ENCODE measurements at regions not wholly inside any gene's neighbourhood (a gene's known extent, or its start where the extent isn't known, plus 50 kb on each side); places are given as distances from the start of the nearest gene placed in this dataset.

- dilution Hi-C loops (cut with HindIII; ENCODE audit: low sequenced_read_pairs, unreplicated experiment): no loop called here
- no peaks in the 10 kb centered on the region for H4K20me1 ChIP-seq (ENCODE audit: insufficient read depth, low read length)
- no peak overlapping the region for H2BK15ac ChIP-seq (ENCODE audit: low read depth, low read length)
- no peak overlapping the region for H3K27ac ChIP-seq (ENCODE audit: insufficient read depth, low read length)
- H3K4ac ChIP-seq (ENCODE audit: low read depth, low read length): no peak overlapping the region
- no peak overlapping the region for H3K23ac ChIP-seq (ENCODE audit: low read depth, low read length)
- H2BK20ac ChIP-seq (ENCODE audit: low read depth, low read length): no peak overlapping the region
- no peak for TF ChIP-seq SMC3 (IDR thresholded peaks at IDR 0.05; ENCODE audit: low read depth, low read length)
- TF ChIP-seq CEBPB (IDR thresholded peaks at IDR 0.05; ENCODE audit: low read depth, low read length): no peak
- H4K5ac ChIP-seq (ENCODE audit: low read depth, low read length): no peak overlapping the region
- H3K9me3 ChIP-seq (ENCODE audit: control insufficient read depth, insufficient read depth, low read length): no peaks in the 10 kb centered on the region
- H2AFZ ChIP-seq (replicated peaks; ENCODE audit: low read length, poor library complexity): no peak overlapping the region
- no TSS peak for BruUV-seq (replicated peaks)
- H4K91ac ChIP-seq (ENCODE audit: insufficient read depth, low read depth, low read length): no peak overlapping the region
- no peak overlapping the region for H2BK5ac ChIP-seq (ENCODE audit: low read depth, low read length, poor library complexity, severe bottlenecking)
- H3K9me1 ChIP-seq (ENCODE audit: insufficient read depth, low read length): no peaks in the 10 kb centered on the region
- CTCF ChIA-PET: interaction anchor here (0.7 kb wide), 1 partner anchor 338 kb away, joined by 3 read pairs; no protein-coding TSS in a partner anchor
- no peaks in the 10 kb centered on the region for H3K79me1 ChIP-seq (ENCODE audit: low read depth in 1 of 2, low read length in 2 of 2)
- no peak overlapping the region for H2AK9ac ChIP-seq (replicated peaks; ENCODE audit: low read depth, low read length, poor library complexity)
- no peak overlapping the region for H3K4me3 ChIP-seq (ENCODE audit: insufficient read depth, low read depth, low read length)
- H3K14ac ChIP-seq (replicated peaks; ENCODE audit: low read depth, low read length): no peak overlapping the region
- H3K27me3 ChIP-seq (ENCODE audit: control insufficient read depth, insufficient read depth, low read length): no peaks in the 10 kb centered on the region
- no peak overlapping the region for H3K56ac ChIP-seq (ENCODE audit: extremely low read depth, insufficient read depth, low read length)
- intact Hi-C loops (cut with micrococcal nuclease): no loop called here
- H3K36me3 ChIP-seq (ENCODE audit: control insufficient read depth, insufficient read depth, low read length): no peaks in the 10 kb centered on the region
- no peak overlapping the region for H4K8ac ChIP-seq (ENCODE audit: low read depth in 2 of 2, low read length in 2 of 2)
- ATAC-seq (ENCODE audit: low read depth) (no peak), DNase-seq (peak; percentile 21)
- in situ Hi-C loops (cut with MboI; ENCODE audit: low sequenced_read_pairs): no loop called here
- no peaks in the 10 kb centered on the region for H3K4me1 ChIP-seq (ENCODE audit: control insufficient read depth, insufficient read depth, low read length)
- POLR2A ChIA-PET (ENCODE audit: unreplicated experiment): no interaction called here
- no peak overlapping the region for H3K18ac ChIP-seq (ENCODE audit: low read depth, low read length)
- H2BK120ac ChIP-seq (ENCODE audit: low read depth, low read length): no peak overlapping the region
- H3K9ac ChIP-seq (ENCODE audit: low read depth, low read length): no peak overlapping the region
- H3K4me2 ChIP-seq (ENCODE audit: low read depth, low read length): no peak overlapping the region
- H2AK5ac ChIP-seq (ENCODE audit: low read depth, low read length): no peak overlapping the region
Observed at GRCh38 chr10:106500925-106501525, 663.5 kb downstream of the SORCS1 start.
